K562 (cell line): ENCODE measurements at regions not wholly inside any gene's neighbourhood (a gene's known extent, or its start where the extent isn't known, plus 50 kb on each side); places are given as distances from the start of the nearest gene placed in this dataset.

Source experiments
- ATAC-seq: fragments of 200-7000 bp; cut with Tn5 transposase; 3 replicates; pipeline ENCODE4 v1.9.1; 2020; ENCODE audit warnings: moderate library complexity
- BruUV-seq: library from RNA; stranded (reverse); fragments of 400-500 nt; replicated peaks from 2 replicates; lab custom pipeline; 2021; lab: Mats Ljungman, UMichigan
- CTCF ChIA-PET: fragments of 300-600 bp; formaldehyde crosslinking; extraction: SDS; loops from one replicate; lab custom pipeline; 2021; ENCODE audit warnings: low intra/inter-chr PET ratio; lab: Yijun Ruan, JAX
- POLR2A ChIA-PET: fragments of 300-600, 350-650 bp; sonication (Branson Sonifier 250); formaldehyde crosslinking; extraction: SDS; loops from one replicate; lab custom pipeline; 2021; ENCODE audit warnings: antibody characterized with exemption, inconsistent platforms; lab: Yijun Ruan, JAX
- DNase-seq, 4 experiments: peaks; one replicate each; pipeline versions ENCODE4 v3.0.0 to v3.0.0-alpha.2; 2011 to 2018; ENCODE audit warnings: low spot score in 3 of 4, mixed read lengths in 3 of 4; ENCODE audit errors: extremely low read depth in 1 of 4
- FAIRE-seq: peaks from 2 replicates; lab custom pipeline; 2011; peaks lifted over from hg19 to GRCh38; lab: Jason Lieb, UNC
- H2AFZ ChIP-seq: 2 replicates; pipeline ENCODE4 v1.6.0; 2011; ENCODE audit warnings: low read depth, low read length, control low read depth, inconsistent platforms
- H3K27ac ChIP-seq: fragments of 200-600 bp; 3 replicates; pipeline ENCODE4 v1.8.0; 2011; ENCODE audit warnings: low read depth, mild to moderate bottlenecking, control low read depth, inconsistent platforms, low read length, moderate library complexity, mixed read lengths; ENCODE audit errors: extremely low read depth
- H3K27me3 ChIP-seq, 2 experiments: fragments of 300-600 bp in 1 of 2; 2 replicates in 1 of 2; 3 replicates in 1 of 2; pipeline versions ENCODE4 v1.6.0 to v1.8.0; 2011; ENCODE audit warnings: inconsistent platforms in 2 of 2, low read length in 2 of 2, mild to moderate bottlenecking in 1 of 2, mixed read lengths in 1 of 2, moderate library complexity in 1 of 2; ENCODE audit not compliant: control insufficient read depth in 2 of 2, insufficient read depth in 2 of 2
- H3K36me3 ChIP-seq: fragments of 300-600 bp; 3 replicates; pipeline ENCODE4 v1.8.0; 2011; ENCODE audit warnings: mild to moderate bottlenecking, low read length, inconsistent platforms; ENCODE audit not compliant: control insufficient read depth, insufficient read depth
- H3K4me1 ChIP-seq, 2 experiments: fragments of 200-600 bp in 1 of 2; replicated peaks in 1 of 2; 2 replicates in 1 of 2; 3 replicates in 1 of 2; pipeline versions ENCODE4 v1.5.1 to v1.8.0; 2011; ENCODE audit warnings: inconsistent platforms in 2 of 2, low read length in 2 of 2, mild to moderate bottlenecking in 1 of 2, mixed read lengths in 1 of 2, moderate library complexity in 1 of 2; ENCODE audit not compliant: control insufficient read depth in 2 of 2, insufficient read depth in 2 of 2
- H3K4me2 ChIP-seq: 2 replicates; pipeline ENCODE4 v1.6.1; 2011; ENCODE audit warnings: low read length, control low read depth, inconsistent platforms, mixed read lengths; ENCODE audit not compliant: insufficient read depth
- H3K4me3 ChIP-seq: fragments of 200-600 bp; sonication (generic), shearing (Covaris generic); 2 replicates; pipeline ENCODE4 v1.5.1; 2016; ENCODE audit warnings: control low read depth, inconsistent platforms
- H3K79me2 ChIP-seq: fragments of 200-600 bp; 3 replicates; pipeline ENCODE4 v1.8.0; 2011; ENCODE audit warnings: low read length, inconsistent platforms; ENCODE audit not compliant: control insufficient read depth, insufficient read depth
- H3K9ac ChIP-seq, 2 experiments: 2 replicates each; pipeline versions ENCODE4 v1.6.0 to v1.6.1; 2011; ENCODE audit warnings: low read depth in 2 of 2, low read length in 2 of 2, control low read depth in 1 of 2, inconsistent platforms in 1 of 2, mild to moderate bottlenecking in 1 of 2, mixed read lengths in 1 of 2; ENCODE audit not compliant: insufficient read depth in 1 of 2
- H3K9me1 ChIP-seq: one replicate; pipeline ENCODE4 v1.6.0; 2011; ENCODE audit warnings: inconsistent platforms, mild to moderate bottlenecking, low read length, moderate library complexity; ENCODE audit not compliant: control insufficient read depth, insufficient read depth
- H3K9me3 ChIP-seq: replicated peaks from 2 replicates; pipeline ENCODE4 v1.5.1; 2011; ENCODE audit warnings: low read depth, low read length, inconsistent platforms; ENCODE audit not compliant: control insufficient read depth, insufficient read depth
- H4K20me1 ChIP-seq: replicated peaks from 2 replicates; pipeline ENCODE4 v1.6.1; 2011; ENCODE audit warnings: low read length, inconsistent platforms, mixed read lengths; ENCODE audit not compliant: control insufficient read depth, insufficient read depth
- FOXK1 ChIP-seq: sonication (generic); formaldehyde crosslinking; IDR thresholded peaks from 2 replicates; pipeline ENCODE4 v1.8.0; 2022; ENCODE audit warnings: missing genetic modification reagents, mild to moderate bottlenecking, borderline replicate concordance
- MAZ ChIP-seq, 2 experiments: fragments of 450-650 bp in 1 of 2; sonication (generic) in 1 of 2; formaldehyde crosslinking; IDR thresholded peaks in 1 of 2; conservative IDR thresholded peaks in 1 of 2; 2 replicates each; pipeline versions ENCODE4 v1.4.0 to v1.5.0; 2020; ENCODE audit warnings: mild to moderate bottlenecking in 1 of 2, missing genetic modification reagents in 1 of 2
- NR2F6 ChIP-seq: fragments of 450-650 bp; formaldehyde crosslinking; IDR thresholded peaks from 2 replicates; pipeline ENCODE4 v1.4.0; 2020; ENCODE audit warnings: mild to moderate bottlenecking
- SPI1 ChIP-seq: IDR thresholded peaks from 2 replicates; pipeline ENCODE4 v1.6.1; 2011; ENCODE audit warnings: low read depth, low read length, control low read depth, borderline replicate concordance
- ZEB2 ChIP-seq: fragments of 450-650 bp; IDR thresholded peaks from 2 replicates; pipeline ENCODE4 v1.6.1; 2016
- WGBS: fragments of 100-300 bp; shearing (Covaris generic); methylation state at CpG from one replicate; pipeline ENCODE4 v1.1.6; 2016; ENCODE audit warnings: low coverage, mixed read lengths; ENCODE audit not compliant: insufficient coverage; ENCODE audit errors: missing lambda C conversion rate; 5-methylcytosine and 5-hydroxymethylcytosine counted together
- in situ Hi-C: fragments of 300-500 bp; cut with MboI; formaldehyde crosslinking; loops from 4 replicates; pipeline ENCODE4 v1.15.0; 2018; ENCODE audit warnings: inconsistent platforms, mixed read lengths
- intact Hi-C: fragments of 100-400 bp; cut with micrococcal nuclease; formaldehyde crosslinking; loops from 2 replicates; pipeline ENCODE4 v1.14.2; 2022
- TF ChIP-seq, protein P1 (sequence below): fragments of 450-650 bp; formaldehyde crosslinking; IDR thresholded peaks from 2 replicates; pipeline ENCODE4 v1.4.0; 2020; ENCODE audit warnings: mild to moderate bottlenecking, moderate library complexity
- TF ChIP-seq, protein P2 (sequence below): fragments of 450-650 bp; formaldehyde crosslinking; IDR thresholded peaks from 2 replicates; pipeline ENCODE4 v1.4.0; 2022; ENCODE audit warnings: missing genetic modification characterization

- no peak for ATAC-seq
- CTCF ChIA-PET: no interaction called here
- no peak overlapping the region for H3K4me3 ChIP-seq
These were observed 199.6 kb downstream of the HRH4 start for GRCh38 chr18:24659827-24660720.

DNA sequence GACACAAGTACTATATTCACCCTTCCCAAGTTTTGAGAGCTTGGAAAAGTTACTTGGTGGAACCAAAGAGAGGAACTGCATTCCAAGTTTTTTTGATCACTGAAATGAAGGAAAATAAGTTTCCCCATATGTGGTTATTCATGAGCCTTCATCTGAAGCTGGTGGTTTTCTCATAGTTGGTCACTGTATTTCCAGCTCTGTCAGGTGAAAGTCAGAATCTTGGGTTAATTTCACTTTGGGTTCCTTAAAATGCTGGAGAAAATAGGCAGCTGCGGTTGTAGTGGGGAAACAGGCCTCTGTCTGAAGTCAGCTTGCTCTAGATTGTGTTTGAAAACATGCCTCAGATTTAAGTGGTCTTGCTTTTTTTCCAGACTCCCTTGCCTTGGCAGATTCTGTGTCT is 200.5 kb downstream of the HRH4 start:
- TF ChIP-seq FOXK1 (CRISPR knock-in tag) (no peak), NR2F6 (CRISPR knock-in tag) (no peak), ZEB2 (no peak)
- TF ChIP-seq, protein P1, sequence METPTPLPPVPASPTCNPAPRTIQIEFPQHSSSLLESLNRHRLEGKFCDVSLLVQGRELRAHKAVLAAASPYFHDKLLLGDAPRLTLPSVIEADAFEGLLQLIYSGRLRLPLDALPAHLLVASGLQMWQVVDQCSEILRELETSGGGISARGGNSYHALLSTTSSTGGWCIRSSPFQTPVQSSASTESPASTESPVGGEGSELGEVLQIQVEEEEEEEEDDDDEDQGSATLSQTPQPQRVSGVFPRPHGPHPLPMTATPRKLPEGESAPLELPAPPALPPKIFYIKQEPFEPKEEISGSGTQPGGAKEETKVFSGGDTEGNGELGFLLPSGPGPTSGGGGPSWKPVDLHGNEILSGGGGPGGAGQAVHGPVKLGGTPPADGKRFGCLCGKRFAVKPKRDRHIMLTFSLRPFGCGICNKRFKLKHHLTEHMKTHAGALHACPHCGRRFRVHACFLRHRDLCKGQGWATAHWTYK (CRISPR knock-in tag): no peak
- TF ChIP-seq, protein P2, sequence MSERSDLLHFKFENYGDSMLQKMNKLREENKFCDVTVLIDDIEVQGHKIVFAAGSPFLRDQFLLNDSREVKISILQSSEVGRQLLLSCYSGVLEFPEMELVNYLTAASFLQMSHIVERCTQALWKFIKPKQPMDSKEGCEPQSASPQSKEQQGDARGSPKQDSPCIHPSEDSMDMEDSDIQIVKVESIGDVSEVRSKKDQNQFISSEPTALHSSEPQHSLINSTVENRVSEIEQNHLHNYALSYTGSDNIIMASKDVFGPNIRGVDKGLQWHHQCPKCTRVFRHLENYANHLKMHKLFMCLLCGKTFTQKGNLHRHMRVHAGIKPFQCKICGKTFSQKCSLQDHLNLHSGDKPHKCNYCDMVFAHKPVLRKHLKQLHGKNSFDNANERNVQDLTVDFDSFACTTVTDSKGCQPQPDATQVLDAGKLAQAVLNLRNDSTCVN (CRISPR knock-in tag): no peak
- H3K79me2 ChIP-seq: no peaks in the 10 kb centered on the region
- BruUV-seq: no TSS peak
- H3K9ac ChIP-seq: no peak overlapping the region
- ChIA-PET POLR2A (interaction anchor here (1.3 kb wide), 1 partner anchor 31 kb away, joined by 3 read pairs; no protein-coding TSS in a partner anchor), CTCF (no interaction called here)
- DNase-seq (no peak), ATAC-seq (no peak), FAIRE-seq (no peak)
- intact Hi-C loops: loop anchor here (5.0 kb wide), 1 partner anchor 49 kb away; no protein-coding TSS in a partner anchor
- H3K9me3 ChIP-seq: no peaks in the 10 kb centered on the region
- no peak overlapping the region for H2AFZ ChIP-seq
- H3K4me3 ChIP-seq: no peak overlapping the region
- H4K20me1 ChIP-seq: no peaks in the 10 kb centered on the region
- H3K4me2 ChIP-seq: no peak overlapping the region
- H3K27ac ChIP-seq: no peak overlapping the region
- H3K4me1 ChIP-seq: no peaks in the 10 kb centered on the region
- 0 out of 5 replicates have a peak, but pooled peaks cover 0 to 6% of the 10 kb centered on the region in 2 experiments for H3K27me3 ChIP-seq
- H3K36me3 ChIP-seq: no peaks in the 10 kb centered on the region
- 0% methylated on average over 1 of the region's 1 CpG for WGBS
- in situ Hi-C loops: no loop called here
- no peaks in the 10 kb centered on the region for H3K9me1 ChIP-seq

More at GRCh38 chr18:24659827-24660720, 199.6 kb downstream of the HRH4 start:
- Histone ChIP-seq H3K9me3 (no peaks in the 10 kb centered on the region), H3K9me1 (no peaks in the 10 kb centered on the region), H4K20me1 (no peaks in the 10 kb centered on the region), H3K27me3 (0 out of 5 replicates have a peak, but pooled peaks cover 0 to 6% of the 10 kb centered on the region in 2 experiments), H2AFZ (no peak overlapping the region), H3K79me2 (no peaks in the 10 kb centered on the region), H3K27ac (no peak overlapping the region), H3K4me2 (no peak overlapping the region), H3K4me1 (no peaks in the 10 kb centered on the region), H3K9ac (no peak overlapping the region), H3K36me3 (no peaks in the 10 kb centered on the region)
- TF ChIP-seq MAZ (CRISPR knock-in tag; conservative IDR thresholded peaks at IDR 0.05 in 1 of 2, IDR thresholded peaks at IDR 0.05 in 1 of 2): no peak
- peak; percentile 12; the same call in 1 of the 2 replicates for TF ChIP-seq SPI1
- DNase-seq (no peak), FAIRE-seq (no peak)
- POLR2A ChIA-PET: interaction anchor here (0.7 kb wide), 1 partner anchor 17 kb away, joined by 3 read pairs; no protein-coding TSS in a partner anchor
- BruUV-seq: no TSS peak
- 1% methylated on average over 21 of the region's 21 CpGs for WGBS
- intact Hi-C loops (loop anchor here (5.0 kb wide), 1 partner anchor 48 kb away; no protein-coding TSS in a partner anchor), in situ Hi-C loops (no loop called here)
